T-helper 2 cell treated with Interferon-gamma antibody and Interleukin-4, amounts not matched to agents 100 ng/mL and 5 ng/mL, for 36 hours (primary cell): ENCODE measurements at regions not wholly inside any gene's neighbourhood (a gene's known extent, or its start where the extent isn't known, plus 50 kb on each side); places are given as distances from the start of the nearest gene placed in this dataset.
"Not testable (repeated sequence)": the region's sequence is repeated elsewhere in the genome, so short reads cannot be mapped to it uniquely, and the experiment has no call there.

Experiments used
- intact Hi-C: fragments of 100-400 bp; cut with micrococcal nuclease; formaldehyde crosslinking; loops from one replicate; pipeline ENCODE4 v1.15.1; 2023

DNA sequence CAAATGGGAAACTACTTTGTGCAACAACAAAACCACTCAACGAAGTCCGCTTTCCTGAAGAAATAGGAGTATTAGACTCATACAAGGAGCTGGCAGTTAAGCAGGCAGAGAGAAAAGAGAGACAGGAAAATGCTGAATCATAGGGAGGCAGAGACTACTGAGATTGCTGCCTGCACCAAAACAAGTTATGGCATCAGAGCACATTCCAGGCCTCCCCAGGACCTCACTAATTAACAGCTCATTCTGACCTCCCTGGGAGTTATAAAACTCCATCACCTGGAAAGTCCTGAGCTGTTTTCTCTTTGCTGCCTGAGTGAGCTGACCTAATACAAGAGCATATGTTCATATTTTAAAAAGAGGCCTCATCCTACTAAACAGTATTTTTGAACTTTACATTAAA, 741.0 kb downstream of the MCTP2 start:
- intact Hi-C loops: no loop called here

DNA sequence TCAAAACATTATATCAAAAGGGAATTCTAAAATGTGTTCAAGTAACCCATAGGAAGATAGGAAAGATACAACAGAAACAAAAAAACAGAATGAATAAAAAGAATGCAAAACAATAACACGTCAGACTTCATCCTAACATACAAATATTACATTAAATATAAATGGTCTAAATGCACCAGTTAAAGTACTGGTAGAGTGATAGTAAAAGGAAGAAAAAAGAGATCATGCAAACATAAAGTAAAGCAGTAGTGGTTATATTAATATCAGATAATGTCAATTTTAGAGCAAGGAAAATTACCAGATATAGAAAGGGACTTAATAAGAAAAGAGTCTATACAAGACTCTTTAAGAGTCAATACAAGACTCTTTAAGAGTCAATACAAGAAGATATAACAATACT, 755.7 kb downstream of the MCTP2 start:
- intact Hi-C loops: no loop called here

GRCh38 chr15:94991718-94992117, 760.4 kb downstream of the MCTP2 start:
- intact Hi-C loops: no loop called here

DNA sequence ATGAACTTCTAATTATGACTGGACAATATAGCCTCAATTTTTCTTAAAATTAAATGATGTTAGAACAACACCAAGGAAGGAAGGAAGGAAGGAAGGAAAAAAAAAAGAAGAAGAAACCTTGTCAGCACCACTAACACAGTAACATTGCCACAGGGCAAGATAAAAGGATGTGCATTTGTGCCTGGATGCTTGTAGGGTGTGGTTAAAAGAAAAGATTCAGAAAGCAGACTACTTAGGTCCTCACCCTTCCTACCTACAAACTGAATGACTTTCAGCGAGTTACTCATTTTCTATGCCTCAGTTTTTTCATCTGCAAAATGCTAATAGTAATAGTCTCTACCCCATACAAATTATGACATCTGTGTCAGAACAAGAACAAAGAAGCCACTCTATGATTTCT, 778.3 kb downstream of the MCTP2 start:
- intact Hi-C loops: no loop called here

- intact Hi-C loops: no loop called here
Measured at GRCh38 chr15:95013381-95013780, 782.0 kb downstream of the MCTP2 start.

GRCh38 chr15:95016511-95017229, 785.3 kb downstream of the MCTP2 start:
- intact Hi-C loops: no loop called here

DNA sequence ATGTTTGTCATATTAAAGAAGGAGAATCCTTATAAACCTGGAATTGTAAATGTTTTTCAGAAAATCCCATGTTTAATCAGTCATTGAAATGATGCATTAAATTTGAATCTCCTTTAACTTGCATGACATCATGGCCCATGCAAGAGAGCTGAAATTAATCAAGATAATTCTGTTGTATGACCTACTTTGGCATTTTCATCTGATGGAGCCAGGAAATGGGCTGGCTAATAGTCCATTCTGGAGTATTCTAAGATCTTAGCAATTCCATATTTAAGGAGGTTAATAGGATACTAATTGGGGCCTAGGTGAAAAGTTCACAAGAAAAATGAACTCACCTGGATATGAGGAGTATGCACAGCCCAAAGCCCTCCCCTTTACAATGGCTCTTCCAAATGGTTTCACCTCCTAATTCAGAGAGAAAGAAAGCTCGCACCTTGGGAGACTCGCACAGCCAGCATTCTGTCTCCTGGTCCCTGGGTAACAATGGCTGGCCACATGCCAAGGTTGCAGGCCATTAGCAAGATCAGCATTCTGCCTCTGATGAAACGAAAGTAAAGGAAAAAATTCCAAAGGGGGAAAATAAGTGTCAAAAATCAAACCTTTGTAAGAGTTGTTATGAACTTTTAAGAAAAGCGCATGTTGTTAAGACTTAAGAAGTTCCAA, 786.4 kb downstream of the MCTP2 start:
- intact Hi-C loops: no loop called here

- intact Hi-C loops: no loop called here
Measured at GRCh38 chr15:95018888-95019545, 787.7 kb downstream of the MCTP2 start.

GRCh38 chr15:95019907-95020306, 788.5 kb downstream of the MCTP2 start:
- intact Hi-C loops: no loop called here

DNA sequence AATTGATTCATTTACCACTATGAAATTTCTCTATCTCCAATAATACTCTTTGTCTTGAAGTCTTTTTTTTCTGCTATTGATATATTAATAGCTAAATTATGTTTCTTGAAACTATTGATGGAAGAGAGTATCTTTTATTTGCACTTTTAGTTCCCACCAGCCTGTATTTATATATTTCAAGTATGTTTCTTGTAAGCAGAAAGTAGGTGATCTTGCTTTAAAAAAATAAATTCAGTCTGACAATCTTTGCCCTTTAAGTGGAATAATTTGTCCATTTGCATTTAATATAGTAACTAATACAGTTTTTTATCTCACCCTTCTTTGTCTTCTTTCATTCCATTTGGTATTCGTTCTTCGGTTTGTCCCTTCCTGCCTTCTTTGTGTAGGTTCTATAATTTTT, 790.5 kb downstream of the MCTP2 start:
- intact Hi-C loops: no loop called here

- intact Hi-C loops: no loop called here
Measured at GRCh38 chr15:95024351-95024750, 793.0 kb downstream of the MCTP2 start.

DNA sequence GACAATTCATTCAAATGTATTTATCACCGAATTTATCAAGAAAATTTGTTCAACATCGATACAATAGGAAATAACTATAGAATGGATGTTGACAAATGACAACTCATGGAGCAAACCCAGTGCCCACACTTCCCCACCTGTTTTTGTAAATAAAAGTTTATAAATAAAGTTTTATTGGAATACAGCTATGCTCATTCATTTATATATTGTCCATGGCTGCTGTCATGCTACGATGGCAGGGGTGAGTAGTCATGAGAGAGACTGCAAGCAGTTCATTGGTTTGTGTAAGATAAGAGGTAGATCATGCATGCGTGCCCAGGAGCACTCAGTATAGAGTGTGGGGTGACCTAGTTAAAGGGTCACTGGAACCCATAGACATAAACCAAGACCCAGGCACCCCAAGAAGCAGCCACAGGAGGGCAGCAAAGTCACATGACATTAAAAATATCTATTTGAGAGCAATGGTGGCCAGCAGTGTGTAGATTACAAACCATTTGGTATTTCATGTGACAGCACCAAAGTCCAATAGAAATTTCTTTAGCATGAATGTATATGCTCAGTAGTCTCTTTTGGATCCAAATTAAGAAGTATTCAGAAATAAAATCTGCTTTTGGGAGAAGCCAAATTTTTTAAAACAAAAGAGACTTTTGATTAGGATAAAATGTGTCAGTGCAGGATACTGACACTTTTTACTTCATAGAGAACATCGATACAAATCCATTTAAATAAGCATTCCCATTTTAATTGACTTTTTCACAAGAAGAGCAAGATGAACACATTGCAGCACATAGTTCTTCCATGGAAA, 794.8 kb downstream of the MCTP2 start:
- intact Hi-C loops: no loop called here

- intact Hi-C loops: no loop called here
Measured at GRCh38 chr15:95027981-95028380, 796.6 kb downstream of the MCTP2 start.

GRCh38 chr15:95032156-95032555, 800.8 kb downstream of the MCTP2 start:
- intact Hi-C loops: no loop called here

GRCh38 chr15:95035106-95035505, 803.7 kb downstream of the MCTP2 start:
- intact Hi-C loops: no loop called here

DNA sequence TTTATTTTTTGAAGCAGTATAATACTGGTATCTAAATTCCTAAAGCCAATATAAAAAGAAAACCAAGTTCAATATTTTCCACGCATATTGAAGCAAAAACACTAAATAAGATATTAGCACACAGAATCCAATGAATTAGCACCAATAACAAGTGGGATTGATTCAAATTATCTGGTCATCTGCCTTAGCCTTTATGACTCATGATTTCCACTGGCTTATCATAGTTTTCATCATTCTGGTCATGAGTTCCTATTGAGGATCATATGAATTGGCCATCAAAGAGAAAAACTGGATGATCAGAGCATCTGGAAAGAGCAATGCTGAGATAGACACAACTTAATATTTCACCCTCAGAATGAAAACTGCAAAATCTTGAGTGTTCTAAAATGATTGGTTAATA, 809.9 kb downstream of the MCTP2 start:
- intact Hi-C loops: no loop called here

DNA sequence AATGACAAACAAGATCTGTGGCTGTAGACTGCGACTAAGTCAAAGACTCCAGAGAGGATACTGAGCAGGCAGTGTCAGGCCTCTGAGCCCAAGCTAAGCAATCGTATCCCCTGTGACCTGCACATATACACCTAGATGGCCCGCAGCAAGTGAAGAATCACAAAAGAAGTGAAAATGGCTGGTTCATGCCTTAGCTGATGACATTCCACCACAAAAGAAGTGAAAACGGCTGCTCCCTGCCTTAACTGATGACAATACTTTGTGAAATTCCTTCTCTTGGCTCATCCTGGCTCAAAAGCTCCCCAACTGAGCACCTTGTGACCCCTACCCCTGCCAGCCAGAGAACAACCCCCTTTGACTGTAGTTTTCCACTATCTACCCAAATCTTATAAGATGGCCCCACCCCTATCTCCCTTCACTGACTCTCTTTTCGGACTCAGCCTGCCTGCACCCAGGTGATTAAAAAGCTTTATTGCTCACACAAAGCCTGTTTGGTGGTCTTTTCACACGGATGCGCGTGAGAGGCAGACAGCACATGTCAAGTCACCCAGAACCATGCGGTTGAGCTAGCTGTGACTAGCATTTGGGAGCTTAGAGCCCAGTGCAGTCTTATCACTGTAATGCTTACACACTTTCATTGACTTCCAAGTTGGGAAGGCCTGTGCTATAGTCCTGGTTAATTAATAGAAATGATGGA, 812.0 kb downstream of the MCTP2 start:
- intact Hi-C loops: not testable (repeated sequence)

- intact Hi-C loops: no loop called here
Measured at GRCh38 chr15:95043933-95044313, 812.6 kb downstream of the MCTP2 start.

- intact Hi-C loops: no loop called here
Measured at GRCh38 chr15:95044745-95045417, 813.5 kb downstream of the MCTP2 start.

- intact Hi-C loops: no loop called here
Measured at GRCh38 chr15:95051861-95052260, 820.5 kb downstream of the MCTP2 start.
